Spleen (tissue), 11 donors: ENCODE measurements at regions not wholly inside any gene's neighbourhood (a gene's known extent, or its start where the extent isn't known, plus 50 kb on each side); places are given as distances from the start of the nearest gene placed in this dataset.

Source experiments
- DNase-seq: peaks from one replicate; pipeline ENCODE4 v3.0.0-alpha.2; 2020
- H3K27ac ChIP-seq, 8 donors: fragments of 200-600 bp; sonication (generic) in 7 of 8; 1 replicate in 4 of 8; 2 replicates in 4 of 8; pipeline versions ENCODE4 v1.5.0 to v1.8.0; 2016 to 2021; ENCODE audit warnings: inconsistent platforms in 4 of 8, mild to moderate bottlenecking in 4 of 8, moderate library complexity in 1 of 8
- H3K27me3 ChIP-seq, 7 donors: fragments of 200-600 bp; sonication (generic) in 6 of 7; replicated peaks in 1 of 7; 1 replicate in 4 of 7; 2 replicates in 3 of 7; pipeline versions ENCODE4 v1.5.0 to v1.8.0; 2016 to 2021; ENCODE audit warnings: inconsistent platforms in 3 of 7, mild to moderate bottlenecking in 1 of 7
- H3K36me3 ChIP-seq, 6 donors: fragments of 200-600 bp; sonication (generic) in 5 of 6; 1 replicate in 4 of 6; 2 replicates in 2 of 6; pipeline versions ENCODE4 v1.5.0 to v1.8.0; 2016 to 2021; ENCODE audit warnings: inconsistent platforms in 2 of 6
- H3K4me1 ChIP-seq, 6 donors: fragments of 200-600 bp; sonication (generic) in 5 of 6; 1 replicate in 3 of 6; 2 replicates in 3 of 6; pipeline versions ENCODE4 v1.5.0 to v1.8.0; 2016 to 2021; ENCODE audit warnings: inconsistent platforms in 3 of 6
- H3K4me3 ChIP-seq, 8 donors: fragments of 200-600 bp; sonication (generic) in 7 of 8; 1 replicate in 4 of 8; 2 replicates in 4 of 8; pipeline versions ENCODE4 v1.5.0 to v1.8.0; 2016 to 2021; ENCODE audit warnings: inconsistent platforms in 4 of 8, mild to moderate bottlenecking in 4 of 8, moderate library complexity in 2 of 8
- H3K9me3 ChIP-seq, 8 donors: fragments of 200-600 bp; sonication (generic) in 7 of 8; 1 replicate in 4 of 8; 2 replicates in 4 of 8; pipeline versions ENCODE4 v1.5.0 to v1.8.0; 2016 to 2021; ENCODE audit warnings: inconsistent platforms in 4 of 8
- CTCF ChIP-seq, 11 experiments: fragments of 200-600 bp in 7 of 11; fragments of 450-650 bp in 4 of 11; sonication (generic) in 4 of 11; IDR thresholded peaks in 8 of 11; conservative IDR thresholded peaks in 3 of 11; 1 replicate in 7 of 11; 2 replicates in 4 of 11; pipeline versions ENCODE4 v1.4.0 to v1.8.0; 2016 to 2021; ENCODE audit warnings: antibody characterized with exemption in 11 of 11, inconsistent platforms in 4 of 11, mild to moderate bottlenecking in 1 of 11
- POLR2A ChIP-seq, 3 donors: fragments of 450-650 bp; IDR thresholded peaks; one replicate each; pipeline ENCODE4 v1.5.1; 2017; ENCODE audit warnings: antibody characterized with exemption in 3 of 3, mild to moderate bottlenecking in 1 of 3
- POLR2AphosphoS5 ChIP-seq, 3 donors: sonication (generic); formaldehyde crosslinking; IDR thresholded peaks; one replicate each; pipeline ENCODE4 v1.5.1; 2017; ENCODE audit warnings: antibody characterized with exemption in 3 of 3
- WGBS, 5 donors: extraction: QIAGEN DNeasy Blood & Tissue Kit in 3 of 5; methylation state at CpG; one replicate each; pipeline versions ENCODE4 v1.1.5 to v1.1.7; 2013 to 2018; 5-methylcytosine and 5-hydroxymethylcytosine counted together
- intact Hi-C: fragments of 100-400 bp; cut with DNase I; formaldehyde crosslinking; loops from one replicate; pipeline ENCODE4 v1.15.0; 2023; ENCODE audit warnings: low total_unique reads
- donor health status: healthy with polysubstance abuse.
- donor health status: DM: no; HTN: no; CAD: no; lungs with moderate emphysema.
- donor health status: DM: no; HTN: no; CAD: no.
- donor health status: Bipolar disorder and iron deficiency.
- donor health status: healthy.
- donor health status: DM: no; HTN: no; CAD: no.
- donor health status: DM: yes; HTN: yes; CAD: no.

GRCh38 chr5:66276986-66277385 lies 132.9 kb downstream of the SREK1 start:
- H3K4me1 ChIP-seq, result peaks cover 0 to 6% (median 0%) of the 10 kb centered on the region in 6 donors
- H3K27me3 ChIP-seq, result peaks cover 0 to 21% (median 0%) of the 10 kb centered on the region in 7 donors
- intact Hi-C loops, result no loop called here
- WGBS, 5 donors, result 72 to 82% (median 76%) methylated on average over 7 of the region's 7 CpGs
- no peaks in the 10 kb centered on the region for H3K36me3 ChIP-seq
- no peak overlapping the region for H3K27ac ChIP-seq
- no peak overlapping the region for H3K4me3 ChIP-seq
- TF ChIP-seq CTCF (IDR thresholded peaks at IDR 0.05 in 8 of 11, conservative IDR thresholded peaks at IDR 0.05 in 3 of 11), result no peak
- TF ChIP-seq POLR2AphosphoS5 (IDR thresholded peaks at IDR 0.05), result no peak
- no peak for TF ChIP-seq POLR2A (IDR thresholded peaks at IDR 0.05)
- no peak for DNase-seq
- H3K9me3 ChIP-seq, result no peaks in the 10 kb centered on the region

GRCh38 chr5:66277981-66278380 lies 133.9 kb downstream of the SREK1 start:
- no peak overlapping the region for H3K4me3 ChIP-seq
- H3K27ac ChIP-seq, result no peak overlapping the region
- DNase-seq, result no peak
- WGBS, 5 donors, result 86 to 92% (median 91%) methylated on average over 2 of the region's 2 CpGs
- H3K27me3 ChIP-seq, result peaks cover 0 to 21% (median 0%) of the 10 kb centered on the region in 7 donors
- intact Hi-C loops, result no loop called here
- no peaks in the 10 kb centered on the region for H3K9me3 ChIP-seq
- no peaks in the 10 kb centered on the region for H3K36me3 ChIP-seq
- H3K4me1 ChIP-seq, result peaks cover 0 to 6% (median 0%) of the 10 kb centered on the region in 6 donors
- no peak for TF ChIP-seq POLR2A (IDR thresholded peaks at IDR 0.05)
- no peak for TF ChIP-seq POLR2AphosphoS5 (IDR thresholded peaks at IDR 0.05)
- no peak for TF ChIP-seq CTCF (IDR thresholded peaks at IDR 0.05 in 8 of 11, conservative IDR thresholded peaks at IDR 0.05 in 3 of 11)

GRCh38 chr5:66281294-66281693 lies 137.2 kb downstream of the SREK1 start:
- intact Hi-C loops, result no loop called here
- Histone ChIP-seq H3K36me3 (no peaks in the 10 kb centered on the region), H3K4me1 (peaks cover 0 to 6% (median 0%) of the 10 kb centered on the region in 6 donors), H3K4me3 (no peak overlapping the region), H3K9me3 (no peaks in the 10 kb centered on the region), H3K27ac (no peak overlapping the region), H3K27me3 (peaks cover 0 to 6% (median 0%) of the 10 kb centered on the region in 7 donors)
- no peak for DNase-seq
- TF ChIP-seq CTCF (IDR thresholded peaks at IDR 0.05 in 8 of 11, conservative IDR thresholded peaks at IDR 0.05 in 3 of 11) (no peak), POLR2AphosphoS5 (IDR thresholded peaks at IDR 0.05) (no peak)
- WGBS, 5 donors, result 67 to 81% (median 77%) methylated on average over 4 of the region's 4 CpGs

GRCh38 chr5:66284588-66285342 lies 140.7 kb downstream of the SREK1 start:
- intact Hi-C loops, result no loop called here
- H3K27ac ChIP-seq, result no peak overlapping the region
- no peaks in the 10 kb centered on the region for H3K27me3 ChIP-seq
- peaks cover 0 to 6% (median 0%) of the 10 kb centered on the region in 6 donors for H3K4me1 ChIP-seq
- H3K9me3 ChIP-seq, result peaks cover 0 to 3% (median 0%) of the 10 kb centered on the region in 8 donors
- no peak overlapping the region for H3K4me3 ChIP-seq
- H3K36me3 ChIP-seq, result no peaks in the 10 kb centered on the region
- TF ChIP-seq CTCF (IDR thresholded peaks at IDR 0.05 in 8 of 11, conservative IDR thresholded peaks at IDR 0.05 in 3 of 11) (no peak), POLR2AphosphoS5 (IDR thresholded peaks at IDR 0.05) (no peak), POLR2A (IDR thresholded peaks at IDR 0.05) (no peak)
- WGBS, 5 donors, result 80 to 96% (median 86%) methylated on average over 2 of the region's 2 CpGs
- DNase-seq, result no peak
